NCI-H226 (cell line): ENCODE measurements at regions not wholly inside any gene's neighbourhood (a gene's known extent, or its start where the extent isn't known, plus 50 kb on each side); places are given as distances from the start of the nearest gene placed in this dataset.

ENCODE experiments used
- DNase-seq: peaks from one replicate; pipeline ENCODE4 v3.0.0-alpha.2; 2015

DNA sequence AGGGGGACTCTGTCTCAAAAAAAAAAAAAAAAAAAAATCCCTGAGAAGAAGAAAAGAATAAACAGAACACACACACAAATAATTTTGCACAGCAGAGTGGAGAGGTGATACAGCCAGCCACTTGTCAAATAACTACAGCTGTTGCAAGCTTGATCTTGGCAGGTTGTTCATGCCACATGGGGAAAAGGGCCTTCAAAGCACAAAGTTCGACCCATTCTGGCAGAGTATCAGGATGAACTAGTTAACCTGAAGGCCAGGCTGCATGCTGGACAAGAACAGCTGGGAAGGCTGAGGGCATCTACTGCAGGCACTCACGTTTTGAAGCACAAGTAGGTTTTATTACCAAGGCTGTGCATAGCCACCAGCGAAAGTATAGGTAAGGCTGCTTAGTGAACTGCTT lies 104.1 kb downstream of the KCTD15 start:
- DNase-seq, result no peak

DNA sequence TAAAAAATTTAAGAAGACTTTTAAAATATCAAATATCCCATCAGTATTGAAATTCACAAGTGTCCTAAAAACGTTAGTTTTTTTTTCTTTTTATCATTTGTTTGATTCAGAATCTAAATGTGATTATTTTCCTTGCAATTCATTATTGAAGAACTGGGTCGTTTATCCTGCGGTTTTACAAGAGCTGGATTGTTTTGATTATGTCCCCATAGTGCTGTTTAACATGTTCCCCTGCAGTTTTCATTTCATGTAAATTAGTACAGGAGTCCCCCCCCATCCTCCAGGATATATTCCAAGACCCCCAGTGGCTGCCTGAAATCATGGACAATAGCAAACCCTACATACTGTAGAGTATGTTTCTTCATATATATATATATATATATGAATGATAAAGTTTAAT lies 105.7 kb downstream of the KCTD15 start:
- no peak for DNase-seq

DNA sequence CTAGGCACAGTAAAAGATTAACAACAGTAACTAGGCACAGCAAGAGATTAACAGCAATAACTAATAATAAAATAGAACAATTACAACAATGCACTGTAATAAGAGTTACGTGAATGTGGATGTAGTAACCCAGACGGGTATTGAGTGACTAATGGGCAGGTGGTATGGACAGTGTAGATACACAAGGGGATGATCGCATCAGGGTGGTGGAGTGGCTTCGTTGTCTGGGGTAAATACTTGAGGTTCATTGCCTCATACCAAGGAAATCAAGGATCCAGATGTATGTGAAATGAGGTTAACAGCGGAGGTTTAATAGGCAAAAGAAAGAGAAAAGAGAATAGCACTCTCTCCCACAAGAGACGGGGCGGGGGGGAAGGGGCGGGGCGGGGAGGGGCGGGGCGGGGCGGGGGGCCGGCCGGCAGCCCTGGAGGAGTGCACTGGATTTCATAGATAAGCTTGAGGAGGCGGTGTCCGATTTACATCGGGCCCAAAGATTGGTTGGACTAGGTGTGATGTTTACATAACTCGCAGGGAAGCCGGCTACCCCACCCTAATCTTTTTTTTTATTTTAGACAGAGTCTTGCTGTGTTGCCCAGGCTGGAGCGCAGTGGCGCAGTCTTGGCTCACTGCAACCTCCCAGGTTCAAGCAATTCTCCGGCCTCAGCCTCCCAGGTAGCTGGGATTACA lies 106.3 kb downstream of the KCTD15 start:
- no peak for DNase-seq

DNA sequence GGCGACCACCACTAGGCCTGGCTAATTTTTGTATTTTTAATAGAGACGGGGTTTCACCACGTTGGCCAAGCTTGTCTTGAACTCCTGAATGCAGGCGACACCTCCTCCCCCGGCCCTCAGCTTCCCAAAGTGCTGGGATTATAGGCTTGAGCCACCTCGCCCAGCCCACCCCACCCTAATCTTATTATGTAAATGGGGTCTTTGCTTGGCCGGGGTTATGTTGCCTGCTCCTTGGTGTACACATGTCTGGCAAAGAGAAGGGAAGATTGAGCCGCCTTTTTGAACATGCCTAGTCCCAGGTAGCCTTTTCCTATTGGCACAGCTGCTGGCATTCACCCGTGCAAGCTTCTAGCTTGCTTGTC lies 106.8 kb downstream of the KCTD15 start:
- DNase-seq, result no peak

DNA sequence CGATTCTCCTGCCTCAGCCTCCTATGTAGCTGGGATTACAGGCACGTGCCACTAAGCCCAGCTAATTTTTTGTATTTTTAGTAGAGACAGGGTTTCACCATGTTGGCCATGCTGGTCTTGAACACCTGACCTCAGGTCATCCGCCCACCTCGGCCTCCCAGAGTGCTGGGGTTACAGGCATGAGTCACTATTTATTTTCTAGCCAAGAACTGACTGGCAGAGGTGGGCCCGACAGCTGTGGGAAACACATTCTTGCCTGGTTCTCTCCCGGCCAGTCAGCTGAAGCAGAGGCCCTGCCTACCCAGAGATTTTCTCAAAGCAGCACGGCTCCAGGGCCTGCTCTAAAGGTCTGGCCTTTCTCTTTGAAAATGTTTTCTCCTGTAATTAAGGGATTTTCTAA lies 108.0 kb downstream of the KCTD15 start:
- peak; percentile 42 for DNase-seq

DNA sequence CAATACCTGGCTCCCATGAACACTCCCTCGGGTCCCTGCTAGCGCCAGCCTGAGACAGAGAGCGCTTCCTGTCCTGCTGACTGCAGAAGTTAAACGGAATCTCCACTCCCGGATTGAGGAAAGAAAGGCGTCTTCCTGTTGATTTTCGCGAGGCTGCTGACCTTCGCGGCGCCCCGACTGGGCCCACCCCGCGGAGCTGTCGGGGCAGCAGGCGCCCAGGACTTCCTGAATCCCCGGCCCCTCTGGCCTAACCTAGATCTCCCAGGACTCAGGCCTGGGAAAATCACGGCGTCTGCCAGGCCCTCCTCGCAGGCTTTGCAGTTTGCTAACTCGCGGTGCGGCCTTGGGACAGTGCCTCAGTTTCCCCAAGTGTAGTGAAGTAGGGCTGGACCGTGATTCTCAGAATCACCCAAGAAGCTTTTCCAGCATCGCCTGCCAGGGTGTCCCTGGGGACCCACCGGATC lies 108.8 kb downstream of the KCTD15 start:
- DNase-seq, result no peak

DNA sequence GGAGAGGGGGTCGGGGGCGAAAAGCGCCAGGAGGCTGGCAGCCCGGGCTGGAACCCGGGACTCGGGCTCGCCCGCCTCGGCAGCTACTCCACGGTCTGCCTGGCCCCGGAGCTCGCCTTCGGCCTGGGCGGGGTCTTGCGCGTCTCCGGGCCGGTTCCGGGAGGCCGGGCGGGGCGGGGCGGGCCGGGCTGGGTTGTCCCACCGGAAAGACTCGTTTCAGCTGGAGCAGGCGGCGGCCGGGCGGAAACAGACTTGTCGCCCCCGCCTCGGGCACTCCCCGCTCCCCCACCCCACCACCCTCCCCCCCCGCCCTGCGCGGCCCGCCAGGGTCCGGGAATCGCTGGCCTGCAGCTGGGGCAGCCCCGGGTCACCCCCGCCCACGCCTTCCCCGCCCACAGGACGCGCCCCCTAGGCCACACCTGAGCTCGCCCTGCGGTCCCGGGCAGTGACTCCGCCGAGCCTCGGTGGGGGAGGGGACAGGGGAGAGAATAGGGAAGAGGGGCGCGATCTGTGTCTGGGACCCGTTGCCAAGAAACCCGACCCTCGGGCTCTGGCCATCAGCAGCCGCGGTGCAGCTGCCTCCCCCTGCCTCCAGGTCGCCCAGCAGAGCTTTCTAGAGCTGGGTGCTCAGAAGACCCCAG lies 109.4 kb downstream of the KCTD15 start:
- DNase-seq, result no peak

DNA sequence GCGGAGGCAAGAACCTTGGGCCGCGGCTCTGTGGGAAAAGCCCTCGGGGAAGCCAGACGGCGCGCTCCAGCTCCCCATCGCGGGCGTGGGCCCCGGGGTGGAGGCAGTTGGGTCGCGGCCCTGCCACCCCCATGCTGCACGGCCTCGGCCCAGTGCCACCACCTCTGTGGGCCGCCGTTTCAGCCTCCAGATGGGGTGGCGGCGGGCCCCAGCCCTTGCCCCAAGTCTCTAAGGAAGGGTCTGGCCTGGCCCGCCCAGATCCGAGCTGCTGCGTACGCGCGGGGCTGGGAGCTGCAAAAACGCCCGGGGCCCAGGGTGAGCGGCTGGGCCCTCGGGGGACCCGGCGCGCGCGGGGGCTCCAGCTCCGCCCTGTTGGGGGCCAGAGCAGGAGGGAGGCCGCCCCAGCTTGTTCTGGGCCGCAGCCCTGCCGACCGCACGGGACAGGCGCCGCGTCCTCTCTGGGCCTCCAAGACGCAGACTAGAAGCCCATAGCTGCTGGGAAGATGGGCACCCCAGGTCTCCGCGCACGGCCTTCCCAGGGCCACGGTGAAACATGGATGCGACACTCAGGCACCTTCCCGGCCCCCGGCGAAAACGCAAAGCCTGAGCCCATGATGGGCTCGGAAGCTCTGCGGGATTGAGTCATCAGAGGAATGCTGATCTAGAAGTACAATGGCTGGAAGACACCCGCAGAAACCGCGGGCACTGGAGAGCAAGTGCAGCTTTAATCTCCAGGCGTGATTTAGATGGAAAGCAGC lies 110.1 kb downstream of the KCTD15 start:
- no peak for DNase-seq

DNA sequence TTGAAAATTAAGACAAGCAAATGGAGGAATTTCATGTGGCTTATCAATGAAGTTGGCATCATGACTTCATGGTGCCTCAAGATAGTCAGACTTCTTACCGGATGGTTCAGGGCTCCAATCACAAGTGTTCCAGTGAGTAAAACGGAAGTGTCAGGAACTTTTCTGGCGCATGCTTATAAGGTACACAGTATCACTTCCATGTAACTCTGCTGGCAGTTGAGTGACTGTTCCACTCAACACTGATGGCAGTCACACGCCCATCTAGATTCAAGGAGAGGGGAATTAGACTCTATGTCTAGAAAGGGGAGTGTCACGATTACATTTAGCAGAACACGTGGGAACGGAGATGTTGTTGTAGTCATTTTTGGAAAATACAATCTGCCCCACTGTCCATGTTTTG lies 114.3 kb downstream of the KCTD15 start:
- DNase-seq, result no peak

DNA sequence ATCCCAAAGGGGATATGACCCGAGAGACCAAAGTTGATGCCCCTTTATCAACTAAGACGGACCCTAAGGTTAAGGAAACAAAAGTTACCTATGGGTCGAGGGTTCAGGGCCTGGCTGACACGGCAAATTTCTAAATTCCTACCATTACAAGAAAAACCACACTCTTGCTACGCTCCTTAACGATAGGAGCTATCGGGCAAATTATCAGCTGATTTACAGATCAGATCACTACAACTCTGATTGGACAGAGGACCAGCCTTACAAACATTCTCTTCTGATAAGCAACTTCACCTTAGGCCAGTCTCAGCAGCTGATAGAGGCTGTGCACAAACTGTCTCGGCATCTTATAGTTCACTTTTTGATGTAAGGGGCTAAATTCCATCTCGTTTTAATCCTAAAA lies 117.9 kb downstream of the KCTD15 start:
- DNase-seq, result no peak

DNA sequence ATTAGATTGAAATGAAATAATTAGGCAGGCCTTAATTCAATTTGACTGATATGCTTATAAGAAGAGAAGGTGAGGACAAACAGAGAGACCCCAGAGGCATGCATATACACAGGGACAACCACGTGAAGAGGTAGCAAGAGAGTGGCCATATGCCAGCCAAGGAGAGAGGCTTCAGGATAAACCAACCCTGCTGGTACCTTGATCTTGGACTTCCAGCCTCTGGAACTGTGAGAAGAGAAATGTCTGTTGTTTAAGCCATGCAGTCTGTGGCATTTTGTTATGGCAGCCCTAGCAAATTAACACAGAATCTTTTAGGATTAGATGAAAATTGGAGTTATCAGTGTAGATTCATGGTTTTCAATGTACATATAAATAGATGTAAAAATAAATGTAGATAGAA lies 120.1 kb downstream of the KCTD15 start:
- DNase-seq, result no peak

DNA sequence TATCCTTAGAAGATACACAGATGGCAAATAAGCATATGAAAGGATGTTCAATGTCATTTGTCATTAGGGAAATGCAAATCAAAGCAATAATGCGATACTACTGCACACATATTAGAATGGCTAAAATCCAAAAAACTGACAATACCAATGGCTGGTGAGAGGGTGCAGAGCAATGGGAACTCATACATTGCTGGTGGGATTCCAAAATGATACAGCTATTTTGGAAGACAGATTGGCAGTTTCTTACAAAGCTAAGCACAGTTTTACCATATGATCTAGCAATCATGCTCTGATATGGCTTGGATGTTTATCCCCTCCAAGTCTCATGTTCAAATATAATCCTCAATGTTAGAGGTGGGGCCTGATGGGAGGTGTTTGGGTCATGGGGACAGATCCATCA lies 122.6 kb downstream of the KCTD15 start:
- no peak for DNase-seq

DNA sequence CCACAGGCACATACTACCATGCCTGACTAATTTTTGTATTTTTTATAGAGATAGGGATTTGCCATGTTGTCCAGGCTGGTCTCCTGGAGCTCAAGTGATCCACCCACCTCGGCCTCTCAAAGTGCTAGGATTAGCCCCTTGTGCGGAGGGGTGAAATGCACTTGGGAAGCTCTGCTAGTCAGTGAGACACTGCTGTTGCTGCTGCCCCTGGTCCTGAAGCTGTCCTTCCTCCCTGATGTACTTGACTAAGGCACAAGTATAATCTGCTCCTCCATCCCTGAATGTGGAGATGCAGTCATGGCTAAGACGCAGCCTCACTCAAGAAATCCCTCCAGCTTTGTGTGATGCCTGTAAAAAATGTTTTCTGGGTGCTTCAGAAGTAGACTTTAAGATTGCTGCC lies 124.5 kb downstream of the KCTD15 start:
- DNase-seq, result no peak

DNA sequence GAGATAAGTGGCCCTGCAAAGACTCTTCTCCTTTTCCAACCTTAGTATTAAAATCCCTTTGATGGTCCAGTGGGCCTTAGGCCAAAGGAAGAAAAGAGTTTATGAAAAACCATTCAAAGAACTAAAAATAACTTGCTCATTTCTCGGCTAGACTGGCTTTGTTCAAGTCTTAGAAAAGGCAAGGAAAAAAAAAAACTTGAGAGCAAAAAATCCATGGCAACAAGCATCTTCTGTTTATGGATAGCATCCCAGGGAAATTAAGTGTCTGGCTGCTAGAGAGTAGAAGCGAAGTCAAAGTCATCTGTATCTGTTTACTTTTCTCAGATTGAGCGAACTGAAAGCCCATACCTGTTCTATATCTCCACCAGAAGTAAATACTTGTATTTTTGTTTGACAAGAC lies 129.6 kb downstream of the KCTD15 start:
- DNase-seq, result no peak

DNA sequence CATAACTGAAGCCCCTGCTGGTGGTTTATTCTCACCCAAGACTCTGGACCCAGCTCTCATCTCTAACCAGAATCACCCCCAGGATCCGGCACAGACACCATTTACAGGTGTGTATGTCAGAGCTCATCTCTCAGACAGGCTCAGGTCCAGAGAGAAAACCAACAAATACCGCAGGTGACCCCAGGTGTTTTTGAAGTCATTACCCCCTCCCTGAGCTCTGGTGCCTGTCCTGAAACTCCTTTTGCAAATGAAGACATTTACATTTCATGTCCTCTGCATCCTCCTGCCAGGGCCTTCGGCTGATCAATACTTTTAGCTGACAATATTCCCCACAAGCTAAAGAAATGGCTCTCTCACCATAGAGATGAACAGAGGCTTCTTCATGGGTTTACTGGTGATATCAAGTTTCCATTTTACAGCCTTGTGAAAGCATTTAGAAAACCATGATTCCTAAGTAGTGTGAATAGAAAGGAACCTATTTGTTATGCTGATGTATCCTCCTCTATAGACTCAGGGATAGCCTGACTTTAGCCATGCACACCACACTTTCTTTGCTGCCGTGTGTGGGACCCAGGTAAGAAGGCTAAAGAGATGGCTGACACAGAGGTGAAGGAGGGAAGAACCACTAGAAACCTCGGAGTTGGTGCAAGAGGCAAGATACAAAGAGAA lies 131.3 kb downstream of the KCTD15 start:
- DNase-seq, result no peak

DNA sequence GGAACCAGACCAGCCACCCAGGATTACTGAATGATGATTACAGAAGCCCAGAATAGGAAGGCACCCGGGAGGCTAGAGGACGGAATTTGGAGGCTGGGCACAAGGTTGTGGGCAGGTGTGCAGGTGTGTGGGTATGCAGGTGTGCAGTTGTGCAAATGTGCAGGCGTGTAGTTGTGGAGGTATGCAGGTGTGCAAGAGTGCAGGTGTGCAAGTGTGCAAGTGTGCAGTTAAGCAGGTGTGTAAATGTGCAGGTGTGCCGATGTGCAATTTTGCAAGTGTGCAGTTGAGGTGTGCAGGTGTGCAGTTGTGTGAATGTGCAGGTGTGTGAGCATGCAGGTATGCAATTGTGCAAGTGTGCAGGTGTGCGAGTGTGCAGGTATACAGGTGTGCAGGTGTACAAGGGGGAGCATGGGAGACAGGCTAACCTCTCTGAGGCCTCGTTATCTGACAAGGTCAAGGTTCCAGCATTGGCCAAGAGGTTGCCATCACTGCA lies 131.8 kb downstream of the KCTD15 start:
- DNase-seq, result no peak

DNA sequence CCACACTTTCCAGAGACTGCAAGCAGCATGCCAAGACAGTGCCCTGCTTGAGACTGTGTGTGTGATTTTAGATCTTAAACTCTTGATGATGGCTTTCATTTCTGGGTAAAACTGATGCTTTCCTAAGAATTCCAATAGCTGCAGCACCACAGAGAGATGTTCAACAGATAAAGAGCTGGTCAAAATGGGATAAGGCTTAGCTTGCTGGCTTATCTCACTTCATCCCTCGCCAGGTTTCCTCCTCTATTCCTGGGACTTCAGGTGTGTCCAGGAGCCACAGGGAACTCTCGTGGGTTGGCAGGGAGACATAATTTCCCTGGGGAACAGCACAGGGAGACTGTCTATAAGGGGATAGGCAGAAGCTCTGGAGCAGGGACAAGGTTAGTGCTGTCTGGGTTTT lies 137.3 kb downstream of the KCTD15 start:
- DNase-seq, result no peak

DNA sequence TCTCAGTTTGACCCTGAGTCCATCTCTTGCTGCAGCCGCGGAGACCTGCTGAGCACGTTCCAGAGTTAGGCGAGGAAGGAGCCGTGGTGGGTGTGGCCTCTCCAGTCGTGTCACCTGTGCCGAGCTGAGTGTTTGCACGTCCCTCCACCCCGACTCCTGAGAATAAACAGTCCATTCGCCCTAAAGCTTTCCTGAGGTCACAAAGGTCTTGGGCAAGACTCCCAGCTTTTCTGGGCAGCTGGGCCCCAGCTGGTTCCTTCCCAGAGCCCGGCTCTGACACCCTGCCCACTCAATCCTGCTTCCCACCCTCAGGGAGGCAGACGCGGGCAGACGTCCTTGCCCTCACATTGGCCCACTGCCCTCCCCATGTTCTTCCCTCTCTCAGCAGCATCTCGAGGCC lies 142.2 kb downstream of the KCTD15 start:
- DNase-seq, result no peak

DNA sequence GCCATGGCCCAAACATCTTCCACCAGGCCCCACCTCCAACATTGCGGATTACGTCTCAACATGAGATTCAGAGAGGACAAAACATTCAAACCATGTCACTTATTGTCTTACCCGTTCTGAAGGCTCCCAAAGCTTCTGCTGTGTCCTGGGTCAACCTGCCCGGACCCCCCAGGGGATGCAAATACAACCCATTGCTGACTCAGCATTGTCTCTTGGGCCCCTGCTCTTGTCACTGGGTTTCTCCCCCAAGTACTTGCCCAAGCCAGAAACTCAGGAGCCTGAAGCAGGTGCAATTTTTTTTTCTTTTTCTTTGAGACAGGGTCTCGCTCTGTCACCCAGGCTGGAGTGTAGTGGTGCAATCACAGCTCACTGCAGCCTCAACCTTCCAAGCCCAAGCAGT lies 144.5 kb downstream of the KCTD15 start:
- DNase-seq, result no peak

DNA sequence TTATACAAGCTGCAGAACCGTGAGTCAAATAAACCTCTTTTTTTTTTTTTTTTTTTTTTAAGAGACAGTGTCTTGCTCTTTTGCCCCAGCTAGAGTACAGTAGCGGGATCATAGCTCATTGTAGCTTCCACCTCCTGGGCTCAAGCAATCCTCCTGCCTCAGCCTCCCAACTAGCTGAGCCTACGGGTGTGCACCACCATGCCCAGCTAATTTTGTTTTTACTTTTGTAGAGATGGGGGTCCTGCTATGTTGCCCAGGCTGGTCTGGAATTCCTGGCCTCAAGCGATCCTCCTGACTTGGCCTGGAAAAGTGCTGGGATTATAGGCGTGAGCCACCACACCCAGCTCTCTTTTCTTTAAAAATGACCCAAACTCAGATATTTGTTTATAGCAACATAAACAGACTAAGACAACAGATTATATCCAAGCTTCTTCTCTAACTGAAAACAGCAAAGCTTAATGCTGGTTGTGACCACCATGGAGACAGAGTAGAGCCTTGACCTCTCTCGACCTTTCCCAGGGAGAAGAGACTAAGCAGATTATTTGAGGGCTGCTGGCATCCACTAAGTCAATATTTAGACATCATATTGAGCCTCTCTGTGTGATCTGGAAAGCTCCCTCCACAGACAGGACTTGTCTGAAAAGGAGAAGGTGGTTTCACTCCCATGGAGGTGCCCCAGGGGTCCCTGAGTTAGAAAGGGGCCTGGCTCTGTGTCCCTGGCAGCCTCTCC lies 150.0 kb downstream of the KCTD15 start:
- DNase-seq, result no peak

DNA sequence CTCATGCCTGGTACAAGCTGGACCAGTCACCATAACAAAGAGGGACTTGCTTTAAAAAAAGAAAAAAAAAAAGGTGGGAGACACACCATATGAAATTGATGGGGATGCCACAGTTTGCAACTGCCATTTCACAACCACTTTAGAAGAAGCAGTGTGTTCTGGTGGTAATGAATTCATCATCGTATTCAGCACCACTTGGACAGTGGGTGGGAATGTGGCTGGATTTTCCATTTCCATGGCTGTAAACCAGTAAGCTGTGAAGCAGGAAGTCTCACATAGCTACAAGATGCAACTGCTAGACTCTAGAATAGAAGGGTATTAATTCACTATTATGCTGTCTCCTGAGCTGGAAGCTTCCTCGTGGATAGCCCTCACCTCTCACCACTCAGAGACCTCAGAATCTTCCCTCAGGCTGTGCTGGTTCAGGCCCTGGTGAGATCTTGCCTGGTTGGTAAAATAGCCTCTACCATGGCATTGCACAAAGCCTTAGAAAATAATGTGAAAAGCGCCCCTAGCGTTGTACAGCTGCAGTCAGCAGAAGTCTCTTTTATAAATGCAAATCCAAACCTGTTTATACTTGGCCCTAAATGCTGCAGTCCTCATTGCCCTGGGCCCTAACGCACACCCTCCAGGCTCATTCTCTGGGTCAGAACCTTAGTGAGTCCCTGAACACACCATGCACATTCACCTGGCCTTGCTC lies 150.7 kb downstream of the KCTD15 start:
- DNase-seq, result no peak

DNA sequence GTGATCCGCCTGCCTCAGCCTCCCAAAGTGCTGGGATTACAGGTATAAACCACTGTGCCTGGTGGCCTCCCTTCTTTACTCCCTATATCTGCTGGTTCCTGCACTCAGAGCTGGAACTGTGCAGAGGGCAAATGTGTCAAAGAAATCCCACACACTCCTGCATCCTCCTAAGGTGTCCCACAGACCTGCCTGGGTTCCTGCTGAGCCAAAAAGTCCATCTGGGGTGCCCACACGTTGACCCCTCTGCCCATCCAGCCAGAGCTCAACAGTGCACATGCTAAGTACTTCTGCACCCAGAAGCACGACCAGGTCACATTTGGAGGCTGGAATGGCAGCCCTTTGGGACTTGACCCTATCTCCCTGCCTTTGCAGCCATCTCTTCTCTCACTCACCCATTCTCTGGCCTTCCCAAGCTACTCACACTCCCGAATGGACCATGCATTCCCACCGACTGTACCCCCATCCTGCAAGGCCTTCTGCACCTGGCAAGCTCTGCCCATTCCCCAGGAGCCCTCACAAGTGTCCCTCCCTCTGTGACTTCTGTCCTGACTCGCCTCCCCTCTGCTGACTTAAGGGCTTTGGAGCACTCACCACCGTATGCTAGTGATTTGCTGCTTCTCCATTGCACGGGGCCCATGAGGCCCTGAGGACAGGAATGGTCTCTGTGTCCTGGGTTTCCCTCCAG lies 152.1 kb downstream of the KCTD15 start:
- DNase-seq, result no peak
